ENCODE measurements at regions not wholly inside any gene's neighbourhood (a gene's known extent, or its start where the extent isn't known, plus 50 kb on each side); places are given as distances from the start of the nearest gene placed in this dataset.

- Histone ChIP-seq H3K27ac (ENCODE audit: low read depth, low read length) (no peak overlapping the region), H3K79me2 (ENCODE audit: insufficient read depth, low read length) (no peaks in the 10 kb centered on the region), H3K9me3 (ENCODE audit: insufficient read depth, low read depth, low read length) (peaks cover 2% of the 10 kb centered on the region), H4K20me1 (ENCODE audit: insufficient read depth, low read length) (no peaks in the 10 kb centered on the region), H2AFZ (ENCODE audit: low read depth, low read length) (no peak overlapping the region), H3K36me3 (ENCODE audit: insufficient read depth, low read length) (no peaks in the 10 kb centered on the region), H3K4me1 (ENCODE audit: insufficient read depth, low read length) (no peaks in the 10 kb centered on the region), H3K4me2 (ENCODE audit: low read length) (no peak overlapping the region), H3K9ac (ENCODE audit: low read length) (no peak overlapping the region), H3K27me3 (ENCODE audit: insufficient read depth, low read length) (no peaks in the 10 kb centered on the region), H3K4me3 (ENCODE audit: insufficient read depth, low read depth, low read length) (no peak overlapping the region)
- Mint-ChIP-seq H3K4me3 (ENCODE audit: unreplicated experiment) (no peak overlapping the region), H3K4me1 (ENCODE audit: low read depth, unreplicated experiment) (no peaks in the 10 kb centered on the region), H3K9me3 (ENCODE audit: unreplicated experiment) (peaks cover 3% of the 10 kb centered on the region), H3K36me3 (ENCODE audit: low read depth, unreplicated experiment) (no peaks in the 10 kb centered on the region), H3K27me3 (ENCODE audit: low read depth, unreplicated experiment) (peaks cover 2% of the 10 kb centered on the region), H3K27ac (ENCODE audit: unreplicated experiment) (no peak overlapping the region)
- FAIRE-seq (no peak), DNase-seq (ENCODE audit: low read depth) (no peak)
- TF ChIP-seq, protein P1, sequence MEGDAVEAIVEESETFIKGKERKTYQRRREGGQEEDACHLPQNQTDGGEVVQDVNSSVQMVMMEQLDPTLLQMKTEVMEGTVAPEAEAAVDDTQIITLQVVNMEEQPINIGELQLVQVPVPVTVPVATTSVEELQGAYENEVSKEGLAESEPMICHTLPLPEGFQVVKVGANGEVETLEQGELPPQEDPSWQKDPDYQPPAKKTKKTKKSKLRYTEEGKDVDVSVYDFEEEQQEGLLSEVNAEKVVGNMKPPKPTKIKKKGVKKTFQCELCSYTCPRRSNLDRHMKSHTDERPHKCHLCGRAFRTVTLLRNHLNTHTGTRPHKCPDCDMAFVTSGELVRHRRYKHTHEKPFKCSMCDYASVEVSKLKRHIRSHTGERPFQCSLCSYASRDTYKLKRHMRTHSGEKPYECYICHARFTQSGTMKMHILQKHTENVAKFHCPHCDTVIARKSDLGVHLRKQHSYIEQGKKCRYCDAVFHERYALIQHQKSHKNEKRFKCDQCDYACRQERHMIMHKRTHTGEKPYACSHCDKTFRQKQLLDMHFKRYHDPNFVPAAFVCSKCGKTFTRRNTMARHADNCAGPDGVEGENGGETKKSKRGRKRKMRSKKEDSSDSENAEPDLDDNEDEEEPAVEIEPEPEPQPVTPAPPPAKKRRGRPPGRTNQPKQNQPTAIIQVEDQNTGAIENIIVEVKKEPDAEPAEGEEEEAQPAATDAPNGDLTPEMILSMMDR (IDR thresholded peaks at IDR 0.05; ENCODE audit: insufficient read depth, low read depth, low read length) = no peak
- TF ChIP-seq EZH2 (IDR thresholded peaks at IDR 0.05; ENCODE audit: insufficient read depth, low read length) = no peak
These were observed 236.8 kb upstream of the CA10 start for GRCh38 chr17:52395308-52395707.

GRCh38 chr17:52390422-52390821, 231.9 kb upstream of the CA10 start:
- Mint-ChIP-seq H3K4me1 (ENCODE audit: low read depth, unreplicated experiment) (no peaks in the 10 kb centered on the region), H3K27me3 (ENCODE audit: low read depth, unreplicated experiment) (peaks cover 2% of the 10 kb centered on the region), H3K36me3 (ENCODE audit: low read depth, unreplicated experiment) (no peaks in the 10 kb centered on the region), H3K4me3 (ENCODE audit: unreplicated experiment) (no peak overlapping the region), H3K27ac (ENCODE audit: unreplicated experiment) (no peak overlapping the region), H3K9me3 (ENCODE audit: unreplicated experiment) (no peaks in the 10 kb centered on the region)
- H3K79me2 ChIP-seq (ENCODE audit: insufficient read depth, low read length) = no peaks in the 10 kb centered on the region
- H3K4me2 ChIP-seq (ENCODE audit: low read length) = no peak overlapping the region
- H3K9me3 ChIP-seq (ENCODE audit: insufficient read depth, low read depth, low read length) = peaks cover 2% of the 10 kb centered on the region
- DNase-seq (ENCODE audit: low read depth) (no peak), FAIRE-seq (no peak)
- no peaks in the 10 kb centered on the region for H4K20me1 ChIP-seq (ENCODE audit: insufficient read depth, low read length)
- H2AFZ ChIP-seq (ENCODE audit: low read depth, low read length) = no peak overlapping the region
- H3K9ac ChIP-seq (ENCODE audit: low read length) = no peak overlapping the region
- H3K36me3 ChIP-seq (ENCODE audit: insufficient read depth, low read length) = no peaks in the 10 kb centered on the region
- no peak overlapping the region for H3K27ac ChIP-seq (ENCODE audit: low read depth, low read length)
- TF ChIP-seq EZH2 (IDR thresholded peaks at IDR 0.05; ENCODE audit: insufficient read depth, low read length) = no peak
- TF ChIP-seq, protein P1 (IDR thresholded peaks at IDR 0.05; ENCODE audit: insufficient read depth, low read depth, low read length) = no peak
- no peaks in the 10 kb centered on the region for H3K4me1 ChIP-seq (ENCODE audit: insufficient read depth, low read length)
- no peaks in the 10 kb centered on the region for H3K27me3 ChIP-seq (ENCODE audit: insufficient read depth, low read length)
- no peak overlapping the region for H3K4me3 ChIP-seq (ENCODE audit: insufficient read depth, low read depth, low read length)

GRCh38 chr17:52389632-52390031, 231.1 kb upstream of the CA10 start:
- Mint-ChIP-seq H3K27ac (ENCODE audit: unreplicated experiment) (no peak overlapping the region), H3K9me3 (ENCODE audit: unreplicated experiment) (no peaks in the 10 kb centered on the region), H3K4me1 (ENCODE audit: low read depth, unreplicated experiment) (no peaks in the 10 kb centered on the region)

More at GRCh38 chr17:52389632-52390031, 231.1 kb upstream of the CA10 start:
- H4K20me1 ChIP-seq (ENCODE audit: insufficient read depth, low read length) = no peaks in the 10 kb centered on the region
- no peaks in the 10 kb centered on the region for H3K36me3 ChIP-seq (ENCODE audit: insufficient read depth, low read length)
- no peak overlapping the region for H3K4me3 ChIP-seq (ENCODE audit: insufficient read depth, low read depth, low read length)
- no peak for TF ChIP-seq EZH2 (IDR thresholded peaks at IDR 0.05; ENCODE audit: insufficient read depth, low read length)
- TF ChIP-seq, protein P1 (IDR thresholded peaks at IDR 0.05; ENCODE audit: insufficient read depth, low read depth, low read length) = no peak
- Mint-ChIP-seq H3K27me3 (ENCODE audit: low read depth, unreplicated experiment) (peaks cover 2% of the 10 kb centered on the region), H3K4me3 (ENCODE audit: unreplicated experiment) (no peak overlapping the region), H3K36me3 (ENCODE audit: low read depth, unreplicated experiment) (no peaks in the 10 kb centered on the region)
- H3K9me3 ChIP-seq (ENCODE audit: insufficient read depth, low read depth, low read length) = peaks cover 2% of the 10 kb centered on the region
- H2AFZ ChIP-seq (ENCODE audit: low read depth, low read length) = no peak overlapping the region
- DNase-seq (ENCODE audit: low read depth) = no peak
- H3K27me3 ChIP-seq (ENCODE audit: insufficient read depth, low read length) = no peaks in the 10 kb centered on the region
- no peak for FAIRE-seq
- H3K4me2 ChIP-seq (ENCODE audit: low read length) = no peak overlapping the region
- no peaks in the 10 kb centered on the region for H3K79me2 ChIP-seq (ENCODE audit: insufficient read depth, low read length)
- no peak overlapping the region for H3K9ac ChIP-seq (ENCODE audit: low read length)
- H3K4me1 ChIP-seq (ENCODE audit: insufficient read depth, low read length) = no peaks in the 10 kb centered on the region
- no peak overlapping the region for H3K27ac ChIP-seq (ENCODE audit: low read depth, low read length)

All from astrocyte (in vitro differentiated cells and primary cell).